SJSA1 (cell line): ENCODE measurements at regions not wholly inside any gene's neighbourhood (a gene's known extent, or its start where the extent isn't known, plus 50 kb on each side); places are given as distances from the start of the nearest gene placed in this dataset.
A peak's percentile ranks its signal among the peaks of the same experiment; 100 is the strongest.

Source experiments
- DNase-seq, 2 experiments: peaks; one replicate each; pipeline ENCODE4 v3.0.0-alpha.2; 2015 to 2020; ENCODE audit warnings: low spot score in 2 of 2, low read depth in 1 of 2
- H3K27ac ChIP-seq: fragments of 250-450 bp; sonication (Bioruptor Pico); 2 replicates; pipeline ENCODE4 v1.5.1; 2020; ENCODE audit warnings: mild to moderate bottlenecking, moderate library complexity
- H3K27me3 ChIP-seq: fragments of 250-450 bp; sonication (Bioruptor Pico); replicated peaks from 2 replicates; pipeline ENCODE4 v1.5.1; 2020; ENCODE audit warnings: mild to moderate bottlenecking, moderate library complexity
- H3K36me3 ChIP-seq: fragments of 250-450 bp; sonication (Bioruptor Pico); 2 replicates; pipeline ENCODE4 v1.5.1; 2020; ENCODE audit warnings: mild to moderate bottlenecking
- H3K4me1 ChIP-seq: fragments of 250-450 bp; sonication (Bioruptor Pico); replicated peaks from 2 replicates; pipeline ENCODE4 v1.6.1; 2021; ENCODE audit warnings: mild to moderate bottlenecking
- H3K4me3 ChIP-seq: fragments of 250-450 bp; sonication (Bioruptor Pico); 2 replicates; pipeline ENCODE4 v1.5.1; 2020; ENCODE audit warnings: mild to moderate bottlenecking
- H3K9me3 ChIP-seq: fragments of 250-450 bp; sonication (Bioruptor Pico); replicated peaks from 2 replicates; pipeline ENCODE4 v1.5.1; 2020; ENCODE audit warnings: mild to moderate bottlenecking

DNA sequence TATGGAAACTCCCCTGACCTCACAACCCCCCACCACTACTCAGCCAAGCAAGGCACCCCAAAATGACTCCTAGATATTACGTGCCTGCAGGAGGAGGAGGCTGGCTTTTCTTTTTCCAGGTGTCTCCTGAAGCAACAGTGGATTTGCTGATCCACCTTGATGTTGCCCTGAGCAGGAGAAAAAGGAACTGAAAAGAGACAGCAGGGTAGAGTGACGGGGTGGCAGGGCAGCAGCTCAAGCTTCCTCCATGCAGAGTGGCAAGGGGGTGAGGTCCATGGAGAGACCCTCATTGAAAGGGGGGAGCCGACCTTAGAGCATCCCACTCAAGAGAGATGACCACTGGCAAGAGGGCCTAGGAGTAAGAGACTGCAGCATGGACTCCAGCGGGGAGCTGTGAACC lies 112.0 kb upstream of the SIRPA start:
- no peak for DNase-seq
- no peaks in the 10 kb centered on the region for H3K9me3 ChIP-seq
- H3K27ac ChIP-seq = no peak overlapping the region
- H3K4me1 ChIP-seq = peaks cover 11% of the 10 kb centered on the region; the same call in 1 of the 2 replicates
- no peaks in the 10 kb centered on the region for H3K36me3 ChIP-seq
- H3K27me3 ChIP-seq = peaks cover 13% of the 10 kb centered on the region
- no peak overlapping the region for H3K4me3 ChIP-seq

GRCh38 chr20:1782181-1782580 lies 113.0 kb upstream of the SIRPA start:
- Histone ChIP-seq H3K4me1 (peaks cover 14% of the 10 kb centered on the region; the same call in 1 of the 2 replicates), H3K9me3 (no peaks in the 10 kb centered on the region), H3K27me3 (peaks cover 4% of the 10 kb centered on the region; the same call in 1 of the 2 replicates), H3K27ac (no peak overlapping the region), H3K36me3 (no peaks in the 10 kb centered on the region), H3K4me3 (no peak overlapping the region)
- no peak for DNase-seq

GRCh38 chr20:1779567-1779966 lies 115.6 kb upstream of the SIRPA start:
- DNase-seq = no peak
- H3K9me3 ChIP-seq = no peaks in the 10 kb centered on the region
- H3K36me3 ChIP-seq = no peaks in the 10 kb centered on the region
- H3K4me1 ChIP-seq = peaks cover 22% of the 10 kb centered on the region
- H3K27ac ChIP-seq = no peak overlapping the region
- H3K4me3 ChIP-seq = no peak overlapping the region
- no peaks in the 10 kb centered on the region for H3K27me3 ChIP-seq

DNA sequence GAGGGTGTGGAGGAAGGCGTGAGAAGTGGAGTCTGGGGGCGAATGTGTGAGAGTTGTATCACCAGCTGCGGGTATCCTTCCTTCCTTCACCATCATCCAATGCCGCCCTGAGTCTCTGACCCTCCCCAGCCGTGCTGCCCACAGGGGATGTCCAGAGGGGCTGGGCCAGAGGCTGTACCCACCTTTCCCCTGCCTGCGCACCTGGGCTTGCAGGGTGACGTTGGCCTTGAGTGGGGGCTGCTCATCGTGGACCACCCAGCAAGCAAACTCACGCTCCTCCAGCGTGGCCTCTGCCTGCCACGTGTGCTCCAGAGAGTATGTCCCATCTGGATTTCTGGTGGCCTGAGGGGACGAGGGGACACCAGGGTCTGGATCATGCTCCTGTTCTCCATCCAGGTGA lies 116.9 kb upstream of the SIRPA start:
- no peak overlapping the region for H3K27ac ChIP-seq
- no peak for DNase-seq
- H3K4me3 ChIP-seq = no peak overlapping the region

DNA sequence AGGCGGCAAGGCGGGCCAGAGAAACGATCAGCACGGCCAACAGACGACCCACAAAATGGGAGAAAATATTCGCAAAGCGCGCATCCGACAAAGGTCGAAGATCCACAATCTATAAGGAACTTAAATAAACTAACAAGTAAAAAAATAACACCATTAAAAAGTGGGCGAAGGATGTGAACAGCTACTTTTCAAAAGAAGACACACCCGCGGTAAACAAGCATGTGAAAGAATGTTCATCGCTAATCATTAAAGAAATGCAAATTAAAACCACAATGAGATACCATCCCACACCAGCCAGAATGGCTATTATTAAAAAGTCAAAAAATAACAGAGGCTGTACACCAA lies 117.8 kb upstream of the SIRPA start:
- Histone ChIP-seq H3K4me1 (peaks cover 22% of the 10 kb centered on the region), H3K27me3 (no peaks in the 10 kb centered on the region), H3K9me3 (no peaks in the 10 kb centered on the region), H3K36me3 (no peaks in the 10 kb centered on the region), H3K27ac (no peak overlapping the region), H3K4me3 (peak overlapping the region; percentile 47)
- DNase-seq = no peak

More for the DNA sequence above, 116.9 kb upstream of the SIRPA start:
- Histone ChIP-seq H3K36me3 (no peaks in the 10 kb centered on the region), H3K27me3 (no peaks in the 10 kb centered on the region), H3K9me3 (no peaks in the 10 kb centered on the region), H3K4me1 (peaks cover 22% of the 10 kb centered on the region)

DNA sequence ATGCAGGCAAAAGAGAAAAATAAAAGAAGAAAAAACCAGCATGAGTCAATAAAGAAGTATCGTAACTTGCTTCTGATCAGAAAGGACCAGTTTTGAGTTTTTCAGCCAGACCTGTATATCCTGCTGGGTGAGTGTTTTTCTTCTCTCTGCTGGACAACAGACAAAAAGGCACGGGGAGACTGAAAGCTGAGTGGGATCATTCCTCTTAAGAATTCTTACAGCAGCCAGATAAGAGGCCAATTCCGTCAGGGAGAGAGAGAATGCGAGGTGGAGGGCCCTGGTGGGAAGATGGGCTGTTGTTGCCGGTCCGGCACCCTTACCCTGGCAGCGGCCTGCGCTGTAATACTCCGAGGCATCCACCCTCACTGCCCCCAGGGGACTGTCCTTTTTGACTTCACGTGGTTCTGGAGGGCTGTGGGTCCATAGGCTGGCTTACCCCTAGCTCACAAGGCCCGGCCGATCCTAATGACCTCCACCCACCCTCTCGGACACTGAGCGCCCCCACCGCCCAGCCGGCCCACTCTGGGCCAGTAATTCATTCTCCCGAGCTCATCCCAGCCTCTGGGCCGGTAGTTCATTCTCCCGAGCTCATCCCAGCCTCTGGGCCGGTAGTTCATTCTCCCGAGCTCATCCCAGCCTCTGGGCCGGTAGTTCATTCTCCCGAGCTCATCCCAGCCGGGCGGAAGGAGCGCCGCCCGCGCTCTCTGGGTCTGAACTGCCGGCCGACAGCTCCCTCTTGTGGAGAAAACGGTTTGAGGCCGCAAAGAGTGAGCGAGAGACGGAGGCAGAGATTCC lies 118.3 kb upstream of the SIRPA start:
- H3K9me3 ChIP-seq = no peaks in the 10 kb centered on the region
- H3K27me3 ChIP-seq = no peaks in the 10 kb centered on the region
- peaks cover 22% of the 10 kb centered on the region for H3K4me1 ChIP-seq
- H3K27ac ChIP-seq = no peak overlapping the region
- DNase-seq = peak; percentile 83 to 87
- H3K36me3 ChIP-seq = no peaks in the 10 kb centered on the region
- peak overlapping the region; percentile 47 for H3K4me3 ChIP-seq

GRCh38 chr20:1775117-1775516 lies 117.5 kb upstream of the SIRPG start:
- Histone ChIP-seq H3K4me3 (no peak overlapping the region), H3K27me3 (no peaks in the 10 kb centered on the region), H3K36me3 (no peaks in the 10 kb centered on the region), H3K9me3 (no peaks in the 10 kb centered on the region), H3K4me1 (peaks cover 17% of the 10 kb centered on the region), H3K27ac (no peak overlapping the region)
- DNase-seq = no peak

- no peak for DNase-seq
- H3K9me3 ChIP-seq = no peaks in the 10 kb centered on the region
- no peak overlapping the region for H3K4me3 ChIP-seq
- H3K27me3 ChIP-seq = no peaks in the 10 kb centered on the region
- H3K27ac ChIP-seq = no peak overlapping the region
- H3K36me3 ChIP-seq = no peaks in the 10 kb centered on the region
- peaks cover 11% of the 10 kb centered on the region for H3K4me1 ChIP-seq
Measured at GRCh38 chr20:1774479-1774878, 116.9 kb upstream of the SIRPG start.

DNA sequence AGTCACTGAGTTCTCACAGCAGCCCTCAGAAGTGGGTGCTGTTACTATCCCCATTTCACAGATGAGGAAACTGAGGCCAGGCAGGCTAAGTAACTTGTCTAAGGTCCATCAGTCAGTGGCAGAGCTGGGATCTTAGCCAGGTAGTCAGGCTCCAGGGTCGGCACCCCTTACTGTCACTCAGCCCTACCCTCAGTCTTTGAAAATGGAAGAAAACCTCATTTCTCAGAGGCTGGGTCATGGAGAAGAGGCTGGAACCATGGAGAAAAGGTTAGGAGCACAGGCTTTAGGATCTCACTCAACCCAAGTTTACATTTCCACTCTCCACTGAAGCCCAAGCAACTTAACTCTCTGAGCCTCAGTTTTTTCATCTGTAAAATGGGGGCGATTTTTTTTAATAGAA lies 116.2 kb upstream of the SIRPG start:
- no peaks in the 10 kb centered on the region for H3K9me3 ChIP-seq
- H3K4me1 ChIP-seq = peaks cover 11% of the 10 kb centered on the region
- no peaks in the 10 kb centered on the region for H3K36me3 ChIP-seq
- no peak overlapping the region for H3K4me3 ChIP-seq
- H3K27ac ChIP-seq = no peak overlapping the region
- no peak for DNase-seq
- H3K27me3 ChIP-seq = no peaks in the 10 kb centered on the region

- peaks cover 5% of the 10 kb centered on the region for H3K27me3 ChIP-seq
- no peaks in the 10 kb centered on the region for H3K4me1 ChIP-seq
- H3K4me3 ChIP-seq = no peak overlapping the region
- no peaks in the 10 kb centered on the region for H3K36me3 ChIP-seq
- H3K27ac ChIP-seq = no peak overlapping the region
- H3K9me3 ChIP-seq = no peaks in the 10 kb centered on the region
- no peak for DNase-seq
Measured at GRCh38 chr20:1769491-1769890, 111.9 kb upstream of the SIRPG start.

- Histone ChIP-seq H3K36me3 (no peaks in the 10 kb centered on the region), H3K27ac (no peak overlapping the region), H3K4me1 (no peaks in the 10 kb centered on the region), H3K9me3 (no peaks in the 10 kb centered on the region), H3K27me3 (peaks cover 5% of the 10 kb centered on the region), H3K4me3 (no peak overlapping the region)
- DNase-seq = no peak
Measured at GRCh38 chr20:1766731-1767130, 109.2 kb upstream of the SIRPG start.

DNA sequence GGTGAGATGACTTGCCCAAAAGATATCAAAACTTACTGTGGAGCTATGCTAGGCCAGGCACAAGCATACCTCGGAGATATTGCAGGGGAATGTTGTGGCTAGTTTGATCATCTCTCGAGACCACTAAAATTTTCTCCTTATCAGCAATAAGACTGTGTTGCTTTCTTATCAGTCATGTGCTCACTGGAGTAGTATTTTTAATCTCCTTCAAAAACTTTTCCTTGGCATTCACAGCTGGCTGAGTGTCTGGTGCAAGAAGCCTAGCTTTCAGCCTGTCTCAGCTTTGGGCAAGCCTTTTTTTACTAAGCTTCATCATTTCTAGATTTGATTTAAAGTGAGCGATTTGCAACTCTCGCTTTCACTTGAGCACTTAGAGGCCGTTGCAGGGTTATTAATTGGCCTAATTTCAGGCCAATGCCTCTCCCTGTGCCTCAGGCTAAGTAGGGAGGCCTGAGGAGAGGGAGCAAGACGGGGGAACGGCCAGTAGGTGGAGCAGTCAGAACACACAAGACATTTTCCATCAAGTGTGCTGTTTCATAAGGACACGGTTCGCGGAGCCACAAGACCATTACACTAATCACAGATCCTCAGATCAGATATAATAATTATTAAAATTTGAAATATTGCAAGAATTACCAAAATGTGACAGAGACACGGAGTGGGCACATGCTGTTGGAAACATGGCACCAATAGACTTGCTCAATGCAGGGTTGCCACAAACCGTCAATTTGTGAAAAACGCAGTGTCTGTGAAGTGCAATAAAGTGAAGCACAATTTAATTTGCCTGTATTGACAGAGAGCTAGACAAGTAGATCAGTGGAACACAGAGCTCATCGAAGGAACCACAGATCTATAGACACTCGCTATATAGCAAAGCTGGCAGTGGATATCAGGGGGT lies 106.8 kb upstream of the SIRPG start:
- Histone ChIP-seq H3K36me3 (no peaks in the 10 kb centered on the region), H3K4me1 (no peaks in the 10 kb centered on the region), H3K27ac (no peak overlapping the region), H3K4me3 (no peak overlapping the region), H3K27me3 (peaks cover 15% of the 10 kb centered on the region), H3K9me3 (no peaks in the 10 kb centered on the region)
- DNase-seq = peak; percentile 54 to 67

GRCh38 chr20:1761598-1761997 lies 104.0 kb upstream of the SIRPG start:
- no peaks in the 10 kb centered on the region for H3K4me1 ChIP-seq
- DNase-seq = no peak
- H3K4me3 ChIP-seq = no peak overlapping the region
- H3K36me3 ChIP-seq = no peaks in the 10 kb centered on the region
- no peak overlapping the region for H3K27ac ChIP-seq
- H3K27me3 ChIP-seq = peaks cover 22% of the 10 kb centered on the region
- no peaks in the 10 kb centered on the region for H3K9me3 ChIP-seq

GRCh38 chr20:1761116-1761515 lies 103.5 kb upstream of the SIRPG start:
- no peaks in the 10 kb centered on the region for H3K36me3 ChIP-seq
- H3K9me3 ChIP-seq = no peaks in the 10 kb centered on the region
- no peak for DNase-seq
- no peaks in the 10 kb centered on the region for H3K4me1 ChIP-seq
- peaks cover 22% of the 10 kb centered on the region for H3K27me3 ChIP-seq
- no peak overlapping the region for H3K27ac ChIP-seq
- no peak overlapping the region for H3K4me3 ChIP-seq
